ENCODE measurements at regions not wholly inside any gene's neighbourhood (a gene's known extent, or its start where the extent isn't known, plus 50 kb on each side); places are given as distances from the start of the nearest gene placed in this dataset.
"Not testable (repeated sequence)": the region's sequence is repeated elsewhere in the genome, so short reads cannot be mapped to it uniquely, and the experiment has no call there.

- no peak for TF ChIP-seq CEBPB (IDR thresholded peaks at IDR 0.05; ENCODE audit: low read depth, low read length)
Measured at GRCh38 chr5:62214701-62215100, 91.3 kb upstream of the KIF2A start (continued).

GRCh38 chr5:62216603-62217002 is 89.4 kb upstream of the KIF2A start:
- POLR2A ChIA-PET (ENCODE audit: partially characterized antibody); H3K23me2 ChIP-seq (ENCODE audit: low read depth, low read length): not testable (repeated sequence)

More at GRCh38 chr5:62216603-62217002, 89.4 kb upstream of the KIF2A start:
- H2BK12ac ChIP-seq (ENCODE audit: low read depth, low read length); H4K91ac ChIP-seq (replicated peaks; ENCODE audit: insufficient read length, low read length); H3K9ac ChIP-seq (replicated peaks in 1 of 4; ENCODE audit: extremely low read depth in 1 of 4, low read depth in 3 of 4, low read length in 3 of 4); H4K5ac ChIP-seq (ENCODE audit: insufficient read length, low read depth, low read length); H3K4me3 ChIP-seq (ENCODE audit: extremely low read depth in 1 of 4, insufficient read depth in 2 of 4, low read depth in 3 of 4, low read length in 4 of 4); H3K56ac ChIP-seq (replicated peaks; ENCODE audit: insufficient read length, low read depth, low read length); H4K8ac ChIP-seq (ENCODE audit: extremely low read depth, insufficient read depth, low read length); H3K36me3 ChIP-seq (ENCODE audit: control insufficient read depth in 2 of 4, insufficient read depth in 4 of 4, low read length in 3 of 4); FAIRE-seq; H3K4me2 ChIP-seq (ENCODE audit: insufficient read depth in 1 of 2, low read depth in 2 of 2, low read length in 2 of 2); H3K79me2 ChIP-seq (ENCODE audit: control insufficient read depth in 1 of 2, insufficient read depth in 2 of 2, low read length in 2 of 2); H3K27ac ChIP-seq (ENCODE audit: low read depth, low read length); H4K20me1 ChIP-seq (replicated peaks in 1 of 2; ENCODE audit: control insufficient read depth in 1 of 2, insufficient read depth in 2 of 2, low read length in 2 of 2); DNase-seq (ENCODE audit: low read depth in 1 of 2, low spot score in 2 of 2); H3K4me1 ChIP-seq (replicated peaks in 1 of 4; ENCODE audit: control insufficient read depth in 3 of 4, insufficient read depth in 4 of 4, low read length in 3 of 4); H3K23ac ChIP-seq (ENCODE audit: insufficient read length); H2BK15ac ChIP-seq (ENCODE audit: low read length); H3K9me3 ChIP-seq (ENCODE audit: insufficient read depth in 2 of 2, low read depth in 1 of 2, low read length in 1 of 2); H2AFZ ChIP-seq (ENCODE audit: low read length); H3K18ac ChIP-seq (ENCODE audit: extremely low read depth, low read length); H2BK5ac ChIP-seq (ENCODE audit: low read depth, low read length); H3K14ac ChIP-seq (ENCODE audit: insufficient read length); H3K27me3 ChIP-seq (replicated peaks in 1 of 4; ENCODE audit: control insufficient read depth in 3 of 4, extremely low read depth in 1 of 4, insufficient read depth in 3 of 4, low read length in 3 of 4); H2BK120ac ChIP-seq (replicated peaks; ENCODE audit: low read depth, low read length); H3K79me1 ChIP-seq (ENCODE audit: low read depth, low read length); H3K4ac ChIP-seq (replicated peaks; ENCODE audit: insufficient read length, low read depth, low read length); H2AK5ac ChIP-seq (ENCODE audit: low read depth, low read length); H2BK20ac ChIP-seq (ENCODE audit: low read length): not testable (repeated sequence)
- WGBS, 2 experiments (ENCODE audit: extremely low coverage in 1 of 2, insufficient coverage in 1 of 2, insufficient read length in 1 of 2, insufficient replicate concordance in 2 of 2, low coverage in 1 of 2, low lambda C conversion rate in 2 of 2, missing lambda C conversion rate in 1 of 2): 94% methylated on average over 4 of the region's 5 CpGs; no CpG with 5 or more reads in 1 of the 2 experiments
- CTCF ChIA-PET (ENCODE audit: partially characterized antibody): interaction anchor here (0.7 kb wide), 1 partner anchor 754 kb away, joined by 3 read pairs; no protein-coding TSS in a partner anchor
